HG02798 (cell line): ENCODE measurements at regions not wholly inside any gene's neighbourhood (a gene's known extent, or its start where the extent isn't known, plus 50 kb on each side); places are given as distances from the start of the nearest gene placed in this dataset.
A peak's percentile ranks its signal among the peaks of the same experiment; 100 is the strongest.

ENCODE experiments used
- ATAC-seq: cut with Tn5 transposase; IDR thresholded peaks from one replicate; pipeline ENCODE4 v1.9.1; 2021; ENCODE audit warnings: mild to moderate bottlenecking; ENCODE audit not compliant: unreplicated experiment, poor library complexity

DNA sequence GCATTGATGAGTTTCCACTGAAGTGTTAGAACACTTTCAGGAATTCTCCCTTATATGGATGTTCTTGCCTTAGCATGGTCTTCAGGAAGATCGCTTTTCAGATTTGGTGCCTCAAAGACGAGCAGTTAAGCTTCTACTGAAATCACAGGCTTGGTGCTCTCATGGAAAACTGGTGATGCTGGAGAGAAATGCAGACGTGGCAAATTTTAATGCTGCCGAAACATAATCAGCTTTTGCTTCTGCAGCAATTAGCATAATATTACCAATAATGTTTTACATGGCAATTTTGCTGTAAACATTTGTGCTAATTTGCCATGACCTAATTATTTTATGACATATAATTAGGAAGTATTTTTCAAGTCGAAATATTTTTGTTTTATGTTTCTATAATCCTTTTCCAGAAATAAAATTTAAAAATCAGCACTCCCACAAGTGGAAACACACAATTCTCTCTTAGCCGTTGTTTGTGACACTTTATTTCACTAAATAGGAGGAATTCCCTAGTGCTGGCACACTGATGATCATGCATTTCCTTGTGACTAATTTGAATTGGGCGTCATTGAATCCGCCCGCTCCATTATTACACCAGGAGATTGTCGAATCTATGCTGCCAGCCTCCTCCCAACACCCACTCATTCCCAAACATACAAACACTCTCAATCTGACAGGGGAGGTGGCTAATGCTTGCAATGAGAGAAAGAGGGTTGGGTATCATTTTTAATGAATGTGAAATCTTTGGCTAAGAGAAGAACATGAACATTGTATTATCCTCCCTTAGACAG, 506.8 kb upstream of the PPP2R3A start:
- no peak for ATAC-seq

DNA sequence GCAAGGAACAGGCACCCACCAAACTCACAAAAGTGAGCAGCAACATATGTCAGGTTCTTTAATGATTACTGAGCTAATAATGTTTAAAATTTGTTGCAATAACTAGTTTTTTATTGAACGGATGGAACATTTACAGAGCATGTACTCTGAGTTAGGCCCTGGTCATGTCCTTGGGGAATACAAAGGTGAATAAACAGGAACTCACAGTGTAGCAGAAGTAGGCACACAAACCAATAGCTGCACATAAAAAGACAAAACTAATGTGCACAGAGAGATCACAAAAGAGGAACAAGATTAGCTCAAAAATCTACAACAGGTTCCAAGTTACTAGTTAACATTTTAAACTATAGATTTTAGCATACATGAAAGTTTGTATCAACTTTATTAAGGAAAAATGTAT, 505.3 kb upstream of the PPP2R3A start:
- no peak for ATAC-seq

DNA sequence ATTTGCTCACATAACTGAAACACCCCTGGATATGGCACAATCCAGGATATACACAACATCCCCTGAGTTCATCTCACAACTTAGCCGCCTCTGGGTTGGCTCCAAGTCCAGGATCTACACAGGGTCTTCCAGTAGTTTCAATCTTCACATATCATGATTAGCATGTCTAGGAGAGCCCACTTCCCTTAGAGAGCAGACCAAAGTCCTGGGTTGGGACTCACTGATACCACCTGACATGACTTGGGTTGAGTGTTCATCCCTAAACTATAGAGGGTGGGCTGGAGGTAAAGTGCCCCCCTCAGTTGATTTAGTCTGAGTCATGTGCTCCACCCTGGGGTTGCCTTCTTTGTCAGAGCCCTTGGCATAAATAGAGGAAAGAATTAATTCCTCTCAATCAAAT, 493.6 kb upstream of the PPP2R3A start:
- ATAC-seq: no peak

DNA sequence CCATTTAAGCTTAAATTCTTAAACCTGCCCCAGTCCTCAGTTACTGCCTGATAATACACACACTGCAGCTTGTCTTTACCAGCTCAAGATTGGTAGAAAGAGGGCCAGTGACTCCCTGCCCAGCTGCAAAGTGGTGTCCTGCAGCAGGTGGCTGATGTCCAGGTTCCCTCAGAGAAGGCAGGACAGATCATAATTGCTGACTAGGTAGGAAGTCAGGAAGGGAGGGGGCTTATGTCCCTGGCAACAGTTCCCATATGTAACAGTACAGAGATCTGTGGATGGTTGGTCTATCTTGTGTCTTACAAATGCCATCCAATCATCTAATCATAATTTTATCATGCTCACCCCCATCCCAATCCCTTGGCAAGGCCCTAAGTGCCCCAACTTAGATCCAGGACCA, 492.1 kb upstream of the PPP2R3A start:
- no peak for ATAC-seq

DNA sequence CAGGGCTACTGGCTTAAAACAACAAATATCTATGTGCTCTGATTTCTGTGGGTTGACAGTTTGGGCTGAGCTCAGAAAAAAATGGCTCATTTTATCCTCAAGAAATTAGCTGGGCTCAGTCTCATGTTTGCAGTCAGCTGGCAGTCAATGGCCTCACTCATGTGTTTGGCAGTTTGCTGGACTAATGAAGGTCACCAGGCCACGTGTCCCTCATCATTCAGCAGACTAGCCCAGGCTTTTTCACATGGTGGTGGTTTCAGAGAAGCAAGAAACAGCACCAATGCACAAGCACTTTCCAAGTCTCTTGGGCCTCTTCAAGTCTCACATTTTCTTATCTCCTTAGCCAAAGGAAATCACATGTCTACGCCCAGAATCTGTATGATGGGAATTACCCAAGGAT, 478.3 kb upstream of the PPP2R3A start:
- no peak for ATAC-seq

DNA sequence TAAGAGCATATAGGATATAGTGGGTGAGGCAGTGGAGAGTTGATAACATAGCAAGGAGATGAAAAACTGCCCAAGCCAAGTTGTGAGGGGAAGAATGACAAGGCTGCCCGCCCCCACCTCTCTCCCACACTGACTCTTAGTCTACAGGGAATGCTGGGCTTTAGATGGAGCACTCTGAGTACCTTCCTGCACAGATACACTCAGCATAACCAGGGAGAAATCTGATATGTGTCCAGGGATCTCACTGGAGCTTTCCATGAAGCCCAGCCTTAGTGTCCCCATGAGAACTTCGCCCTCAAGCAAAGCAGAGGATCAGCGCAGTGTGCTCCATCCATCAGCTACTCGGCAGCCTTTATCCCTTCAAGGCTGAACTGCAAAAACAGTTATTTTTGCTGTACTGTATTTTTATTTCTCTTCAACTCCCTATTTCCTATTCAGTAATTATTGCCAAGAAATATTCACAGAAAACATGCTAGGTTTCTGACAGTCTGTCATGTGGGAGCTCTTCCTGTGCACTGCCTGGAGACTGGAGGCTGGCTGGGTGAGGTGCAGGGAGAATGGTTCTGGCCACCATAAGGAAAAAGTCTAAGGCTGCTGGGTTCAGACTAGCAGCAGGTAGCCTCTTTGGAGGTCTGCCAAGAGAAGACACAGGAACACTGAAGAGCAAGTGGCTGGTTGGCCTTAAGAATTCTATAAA, 475.2 kb upstream of the PPP2R3A start:
- no peak for ATAC-seq

DNA sequence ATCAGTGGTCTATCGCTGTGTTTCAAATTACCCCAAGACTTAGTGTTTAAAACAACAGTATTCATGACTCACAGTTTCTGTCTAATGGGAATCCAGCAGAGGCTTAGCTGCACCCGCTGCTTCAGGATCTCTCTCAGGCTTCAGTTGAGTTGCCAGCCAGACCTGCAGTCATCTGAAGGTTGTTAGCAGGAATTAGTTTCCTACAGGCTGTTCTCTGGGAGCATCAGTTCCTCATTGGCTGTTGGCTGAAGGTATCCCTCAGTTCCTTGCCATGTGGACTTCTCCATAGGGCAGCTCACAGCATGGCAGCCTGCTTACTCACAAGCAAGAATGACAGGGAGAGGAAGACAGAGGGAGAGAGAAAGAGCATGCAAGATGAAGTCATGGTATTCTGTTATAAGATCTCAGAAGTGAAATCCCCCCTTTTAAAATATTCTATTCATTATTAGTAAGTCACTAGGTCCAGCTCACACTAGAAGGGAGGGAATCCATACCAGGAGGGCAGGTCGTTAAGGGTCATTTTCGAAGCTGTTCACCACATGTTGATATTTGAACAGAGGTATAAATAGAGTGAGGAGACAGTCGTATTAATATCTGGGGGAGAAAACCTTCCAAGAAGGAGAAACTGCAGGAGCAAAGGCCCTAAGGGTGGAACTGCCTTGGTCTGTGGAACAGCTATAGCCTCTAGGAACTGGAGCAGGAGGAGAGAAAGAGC, 473.9 kb upstream of the PPP2R3A start:
- no peak for ATAC-seq

DNA sequence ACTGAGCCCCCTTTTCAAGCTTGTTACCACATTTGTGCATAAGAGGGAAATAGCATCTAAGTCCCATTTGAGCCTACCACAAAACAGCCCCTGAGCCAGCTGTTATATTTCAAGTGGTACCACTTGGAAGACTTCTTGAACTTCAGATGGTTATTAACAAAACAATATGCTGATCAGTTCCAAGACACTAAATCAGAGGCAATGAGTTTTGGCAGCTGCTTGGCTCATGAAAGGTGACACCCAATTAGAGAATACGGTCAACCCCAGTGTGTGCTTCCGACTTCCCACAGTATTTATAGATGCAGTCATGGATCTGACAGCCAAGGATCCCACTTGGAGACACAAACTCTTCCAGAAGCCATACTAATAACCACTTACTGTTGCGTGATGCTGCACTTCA, 469.6 kb upstream of the PPP2R3A start:
- no peak for ATAC-seq

DNA sequence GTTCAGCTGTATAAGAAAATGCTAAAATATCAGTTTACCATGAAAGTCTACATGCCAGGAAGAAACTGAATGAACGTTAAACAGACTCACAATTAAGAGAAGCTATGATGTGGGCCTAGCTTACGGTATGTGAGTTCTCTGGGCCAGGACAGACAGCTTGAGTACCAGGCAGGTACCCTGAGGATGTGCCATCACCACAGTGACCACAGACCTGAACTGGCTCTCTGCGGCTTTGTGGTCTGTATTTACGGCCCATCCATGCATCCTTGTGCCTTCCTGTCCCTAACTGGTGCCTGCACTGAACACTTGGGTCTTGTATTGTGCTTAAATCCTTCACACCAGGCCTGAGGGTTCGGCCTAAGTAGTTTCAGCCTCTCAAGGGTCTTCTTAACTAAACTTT, 467.5 kb upstream of the PPP2R3A start:
- no peak for ATAC-seq

DNA sequence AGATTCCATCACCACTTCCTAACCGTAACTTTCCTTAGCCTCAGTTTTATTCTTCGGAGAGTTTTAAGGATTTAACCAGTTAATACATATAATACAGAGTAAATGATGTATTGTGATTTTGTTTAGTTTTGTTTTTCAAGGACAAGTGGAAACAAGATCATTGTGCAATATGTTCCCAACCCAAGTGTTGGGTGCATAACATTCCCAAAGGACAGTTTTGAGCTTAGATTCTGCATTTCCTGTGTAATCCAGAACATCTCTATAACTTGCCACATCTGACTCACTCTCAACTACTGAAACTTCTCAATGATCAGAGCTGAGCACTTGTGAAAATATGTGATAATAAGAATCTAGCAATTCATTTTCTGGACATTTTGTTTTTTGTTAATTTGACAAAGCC, 466.1 kb upstream of the PPP2R3A start:
- ATAC-seq: no peak

DNA sequence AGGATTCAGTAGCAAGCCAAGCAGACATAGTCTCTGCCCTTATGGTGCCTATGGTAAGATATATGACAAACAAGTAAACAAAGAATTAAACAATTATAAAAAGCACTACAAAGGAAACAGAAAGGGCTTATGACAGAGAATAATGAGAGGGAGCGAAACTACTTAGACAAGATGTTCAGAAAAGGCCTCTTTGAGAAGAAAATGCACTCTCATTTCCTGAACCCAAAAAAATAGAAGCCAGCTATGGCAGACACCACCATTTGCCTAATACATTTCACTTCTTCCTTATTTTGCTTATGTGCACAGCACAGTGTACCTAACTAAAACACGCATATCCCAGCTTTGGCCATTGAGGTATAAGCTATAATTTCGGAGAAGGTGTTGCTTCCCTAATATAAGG, 465.5 kb upstream of the PPP2R3A start:
- ATAC-seq: no peak

DNA sequence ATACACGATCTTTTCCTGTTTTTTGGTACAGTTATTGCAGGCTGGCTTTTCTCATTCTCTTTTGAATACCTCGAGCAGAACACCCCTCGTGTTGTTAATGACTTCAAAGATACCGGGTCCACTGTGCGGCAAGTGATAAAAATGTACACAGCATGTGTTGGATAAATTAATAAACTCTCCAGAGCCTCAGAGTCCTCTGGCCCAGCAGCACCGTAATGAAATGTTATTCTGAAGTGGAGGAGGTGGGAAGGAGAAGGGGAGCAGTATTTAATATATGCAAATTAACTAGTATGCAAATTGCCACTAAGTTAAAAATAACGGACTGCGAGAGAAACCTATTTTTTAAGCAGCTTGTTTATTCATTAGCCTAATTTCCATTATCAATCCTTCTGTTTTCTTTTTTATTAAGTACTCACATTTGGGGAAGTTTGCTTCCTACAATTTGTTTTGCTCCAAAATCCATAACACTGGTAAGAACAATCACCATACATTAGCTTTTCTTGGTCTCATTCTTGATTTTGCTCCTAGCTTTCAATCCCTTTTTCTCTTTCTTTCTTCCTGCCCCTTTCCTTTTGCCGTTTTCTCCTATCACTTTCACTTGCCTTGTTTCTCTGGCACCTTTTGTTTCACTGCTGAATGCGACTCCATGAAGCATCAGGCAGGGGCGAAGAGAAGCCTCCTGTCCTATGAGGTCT, 462.3 kb upstream of the PPP2R3A start:
- ATAC-seq: no peak

DNA sequence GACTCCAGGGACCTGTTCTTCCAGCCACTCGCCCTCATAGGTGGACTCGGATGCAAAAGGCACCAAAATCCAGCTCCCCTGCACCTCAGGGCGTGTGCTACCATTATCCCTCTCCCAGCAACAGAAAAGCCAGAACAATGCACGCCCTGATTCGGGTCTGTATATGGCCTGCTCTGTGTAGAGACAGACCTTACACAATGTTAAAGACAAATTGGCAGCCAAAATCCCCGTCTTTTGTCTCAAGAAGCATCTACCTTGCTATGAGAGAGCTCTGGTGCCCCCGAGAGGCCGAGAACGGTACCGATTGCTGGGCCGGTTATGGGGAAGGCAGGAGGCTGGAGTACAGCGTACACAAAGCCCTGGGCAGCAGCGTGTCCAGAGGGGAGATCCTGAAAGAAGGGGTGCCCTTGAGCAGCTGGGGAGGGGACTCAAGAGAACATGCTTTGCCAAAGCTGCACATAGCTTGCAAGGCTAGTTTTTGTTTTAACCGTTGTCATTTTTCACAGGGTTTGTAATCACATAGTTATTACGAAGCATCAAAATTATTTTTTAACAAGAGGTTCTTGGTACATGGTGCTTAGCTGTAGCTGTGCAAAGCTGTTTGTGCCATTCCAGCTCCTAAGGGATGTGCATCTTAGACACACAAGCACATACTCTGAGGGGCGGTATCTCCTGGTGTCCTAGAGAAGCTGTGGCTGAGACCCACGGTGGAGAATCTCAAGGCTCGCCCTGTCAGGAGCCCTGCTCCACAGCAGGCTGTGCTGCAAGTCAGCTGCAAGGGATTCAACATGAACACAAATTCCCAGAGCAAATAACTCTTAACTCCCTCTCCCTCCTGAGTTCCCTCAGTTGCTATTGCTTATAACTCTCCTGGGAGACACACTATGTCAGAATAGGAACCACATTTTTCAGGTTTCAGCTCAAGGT, 461.5 kb upstream of the PPP2R3A start:
- peak; percentile 46 for ATAC-seq

DNA sequence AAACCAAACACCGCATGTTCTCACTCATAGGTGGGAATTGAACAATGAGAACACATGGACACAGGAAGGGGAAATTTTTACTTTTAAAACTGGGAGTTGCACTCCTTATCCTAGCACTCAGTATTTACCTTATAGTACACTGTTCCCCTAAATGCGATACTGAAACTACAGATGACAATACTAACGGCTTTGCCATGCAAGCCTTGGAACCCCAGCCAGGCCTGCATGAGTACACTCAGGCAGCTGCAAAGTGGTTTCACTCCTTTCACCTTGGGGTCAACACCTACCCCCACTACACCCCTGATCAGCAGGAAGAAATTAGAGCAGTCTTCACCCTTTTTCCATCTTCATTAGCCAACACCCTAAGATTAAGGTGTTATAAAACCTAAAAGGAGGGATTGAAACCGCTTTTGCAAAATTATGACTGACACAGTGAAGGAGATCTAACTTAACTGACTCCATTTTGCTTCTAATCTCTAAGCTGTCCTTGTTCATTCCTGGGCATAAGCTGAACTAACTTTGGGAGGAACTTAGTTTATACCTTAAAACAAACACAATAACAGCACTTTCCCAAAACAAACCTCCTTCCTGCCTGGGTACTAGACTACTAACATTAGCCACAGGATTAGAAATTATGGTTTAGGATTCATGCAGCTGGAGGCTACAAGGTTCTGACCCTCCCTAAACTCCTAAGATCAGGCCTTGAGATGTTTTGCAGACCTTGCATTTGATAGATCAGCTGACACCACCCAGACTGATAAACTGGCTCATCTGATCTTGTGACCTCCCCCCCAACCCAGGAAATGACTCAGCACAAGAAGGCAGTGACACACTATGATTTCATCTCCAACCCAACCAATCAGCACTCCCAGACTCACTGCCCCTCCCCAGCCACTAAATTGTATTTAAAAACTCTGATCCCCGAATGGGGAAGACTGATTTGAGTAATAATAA, 452.1 kb upstream of the PPP2R3A start:
- ATAC-seq: no peak

DNA sequence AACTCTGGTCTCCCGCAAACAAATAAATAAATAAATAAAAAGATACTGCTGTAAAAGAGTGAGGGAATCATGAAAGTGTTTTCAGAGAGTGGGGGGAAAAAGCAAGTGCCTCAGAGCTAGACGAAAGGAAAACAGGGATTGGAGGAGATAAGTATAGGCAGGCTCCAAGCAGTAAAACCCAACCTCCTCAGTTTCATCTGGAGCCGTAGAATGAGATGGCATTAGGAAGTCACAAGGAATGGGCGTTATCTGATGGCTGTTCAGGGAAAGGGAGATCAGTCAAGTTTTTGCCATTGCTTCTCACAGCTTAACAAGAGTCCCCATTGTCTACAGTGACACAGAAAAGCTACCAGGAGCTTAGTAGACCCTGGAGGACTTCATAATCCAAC, 451.5 kb upstream of the PPP2R3A start:
- ATAC-seq: no peak

DNA sequence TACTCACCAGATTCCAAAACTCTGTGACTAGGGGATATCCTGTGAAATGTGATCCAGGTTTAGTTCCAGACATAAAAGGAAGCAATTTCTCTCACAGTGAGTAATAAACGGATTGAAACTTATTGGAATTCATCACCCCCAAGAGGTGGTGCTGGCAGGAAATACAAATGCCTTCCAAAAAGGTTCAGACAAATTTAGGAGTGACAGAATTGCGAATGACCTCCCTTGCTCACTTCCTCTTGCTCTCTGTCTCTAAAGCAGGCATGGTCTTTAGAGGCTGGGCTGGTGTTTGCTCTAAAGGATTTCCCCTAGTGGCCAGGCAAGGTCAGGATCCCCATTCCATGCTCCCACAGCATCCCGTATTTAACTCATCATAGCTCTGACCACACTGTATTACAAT, 449.4 kb upstream of the PPP2R3A start:
- no peak for ATAC-seq

DNA sequence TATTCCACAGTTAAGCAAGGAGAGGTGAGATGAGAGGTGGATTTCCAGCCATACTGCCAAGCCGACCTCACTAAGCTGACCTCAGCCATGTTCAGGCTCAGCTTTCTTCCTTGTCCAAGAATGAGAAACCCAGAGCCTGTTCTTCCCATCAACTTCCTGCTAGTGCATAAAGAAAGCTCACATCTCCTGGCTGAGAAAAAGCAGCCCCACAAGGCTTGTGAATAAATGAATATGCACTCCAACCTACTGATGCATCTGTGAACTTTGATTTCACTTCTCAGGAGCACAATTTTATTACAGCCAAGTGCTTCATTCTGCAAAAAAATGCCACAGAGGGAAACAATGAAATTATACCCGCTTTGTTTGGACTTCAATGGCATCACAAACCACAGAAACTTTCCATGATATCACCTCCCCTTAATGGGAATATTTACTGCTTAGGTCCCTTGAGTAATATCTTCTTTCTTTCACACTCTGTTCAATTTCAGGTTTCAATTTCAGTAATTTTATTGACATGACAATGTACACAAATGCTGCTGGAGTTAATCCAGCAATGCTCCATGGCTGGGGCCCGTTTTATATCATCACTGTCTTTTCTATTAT, 437.0 kb upstream of the PPP2R3A start:
- no peak for ATAC-seq

DNA sequence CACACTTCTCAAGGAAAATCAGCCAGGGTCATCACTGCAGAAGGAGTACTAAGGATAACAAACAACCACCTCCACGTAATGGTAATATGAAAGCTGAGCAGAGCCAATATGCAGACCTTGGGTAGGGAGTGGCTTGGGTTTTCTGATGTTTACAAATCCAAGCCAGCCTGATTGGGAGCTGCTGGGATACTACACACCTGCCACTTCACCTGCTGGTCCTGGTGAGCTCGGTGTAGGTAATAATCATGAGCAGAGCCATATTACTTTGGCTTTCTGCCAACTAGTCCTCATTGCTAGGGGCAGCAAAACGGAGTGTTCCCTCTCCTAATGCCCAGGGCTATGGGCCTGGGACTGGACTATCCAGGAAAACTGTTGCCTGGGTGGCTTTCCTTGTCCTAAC, 433.5 kb upstream of the PPP2R3A start:
- no peak for ATAC-seq
